IMR-90 (cell line): ENCODE measurements at regions not wholly inside any gene's neighbourhood (a gene's known extent, or its start where the extent isn't known, plus 50 kb on each side); places are given as distances from the start of the nearest gene placed in this dataset.

Source experiments
- ATAC-seq: fragments of 200-7000 bp; cut with Tn5 transposase; 2 replicates; pipeline ENCODE4 v1.9.1; 2020; ENCODE audit warnings: low read depth, mild to moderate bottlenecking, moderate library complexity
- BruUV-seq: library from RNA; stranded (reverse); fragments of 400-500 nt; replicated peaks from 2 replicates; lab custom pipeline; 2021; lab: Mats Ljungman, UMichigan
- CTCF ChIA-PET: fragments of 300-600 bp; formaldehyde crosslinking; extraction: SDS; loops from one replicate; lab custom pipeline; 2021; ENCODE audit warnings: antibody characterized with exemption; lab: Yijun Ruan, JAX
- POLR2A ChIA-PET: fragments of 300-600 bp; sonication (Branson Sonifier 250); formaldehyde crosslinking; loops from one replicate; lab custom pipeline; 2022; ENCODE audit warnings: antibody characterized with exemption; ENCODE audit not compliant: unreplicated experiment; lab: Charles Lee
- DNase-seq: peaks from one replicate; pipeline ENCODE4 v3.0.0; 2013
- H2AFZ ChIP-seq: replicated peaks from 2 replicates; pipeline ENCODE3; 2013; ENCODE audit warnings: low read length, mild to moderate bottlenecking; ENCODE audit not compliant: poor library complexity
- H2AK5ac ChIP-seq: 2 replicates; pipeline ENCODE4 v1.6.1; 2013; ENCODE audit warnings: low read depth, low read length, inconsistent platforms
- H2AK9ac ChIP-seq: replicated peaks from 2 replicates; pipeline ENCODE3; 2013; ENCODE audit warnings: mild to moderate bottlenecking, low read depth, low read length, moderate library complexity; ENCODE audit not compliant: poor library complexity
- H2BK120ac ChIP-seq: 2 replicates; pipeline ENCODE4 v1.6.1; 2013; ENCODE audit warnings: low read depth, low read length, inconsistent platforms
- H2BK15ac ChIP-seq: 3 replicates; pipeline ENCODE4 v1.6.1; 2013; ENCODE audit warnings: low read depth, low read length, inconsistent platforms
- H2BK20ac ChIP-seq: 2 replicates; pipeline ENCODE4 v1.6.1; 2013; ENCODE audit warnings: low read depth, mild to moderate bottlenecking, inconsistent platforms, low read length, moderate library complexity
- H2BK5ac ChIP-seq: 2 replicates; pipeline ENCODE4 v1.6.1; 2013; ENCODE audit warnings: mild to moderate bottlenecking, low read depth, low read length, inconsistent platforms; ENCODE audit not compliant: poor library complexity, severe bottlenecking
- H3K14ac ChIP-seq: replicated peaks from 2 replicates; pipeline ENCODE4 v1.6.1; 2013; ENCODE audit warnings: low read depth, low read length, inconsistent platforms
- H3K18ac ChIP-seq: 2 replicates; pipeline ENCODE4 v1.6.1; 2013; ENCODE audit warnings: low read depth, low read length, control low read depth
- H3K23ac ChIP-seq: 2 replicates; pipeline ENCODE4 v1.6.1; 2013; ENCODE audit warnings: low read depth, low read length, inconsistent platforms
- H3K27ac ChIP-seq: 2 replicates; pipeline ENCODE4 v1.5.1; 2013; ENCODE audit warnings: mild to moderate bottlenecking, control low read depth, low read length; ENCODE audit not compliant: insufficient read depth
- H3K27me3 ChIP-seq: 2 replicates; pipeline ENCODE4 v1.6.1; 2013; ENCODE audit warnings: low read length; ENCODE audit not compliant: control insufficient read depth, insufficient read depth
- H3K36me3 ChIP-seq: 2 replicates; pipeline ENCODE4 v1.6.1; 2013; ENCODE audit warnings: low read length, mixed read lengths; ENCODE audit not compliant: control insufficient read depth, insufficient read depth
- H3K4ac ChIP-seq: 2 replicates; pipeline ENCODE4 v1.6.1; 2013; ENCODE audit warnings: low read depth, low read length, inconsistent platforms
- H3K4me1 ChIP-seq: 2 replicates; pipeline ENCODE4 v1.6.1; 2013; ENCODE audit warnings: low read length, mixed read lengths; ENCODE audit not compliant: control insufficient read depth, insufficient read depth
- H3K4me2 ChIP-seq: 2 replicates; pipeline ENCODE4 v1.6.1; 2013; ENCODE audit warnings: low read depth, mild to moderate bottlenecking, control low read depth, low read length, moderate library complexity
- H3K4me3 ChIP-seq: 2 replicates; pipeline ENCODE4 v1.5.1; 2013; ENCODE audit warnings: low read depth, mild to moderate bottlenecking, control low read depth, low read length, moderate library complexity; ENCODE audit not compliant: insufficient read depth
- H3K56ac ChIP-seq: 2 replicates; pipeline ENCODE4 v1.6.1; 2013; ENCODE audit warnings: low read length, inconsistent platforms; ENCODE audit not compliant: insufficient read depth; ENCODE audit errors: extremely low read depth
- H3K79me1 ChIP-seq, 2 experiments: 2 replicates each; pipeline ENCODE4 v1.6.1; 2013; ENCODE audit warnings: low read length in 2 of 2, inconsistent platforms in 1 of 2, low read depth in 1 of 2
- H3K9ac ChIP-seq: 2 replicates; pipeline ENCODE4 v1.6.1; 2013; ENCODE audit warnings: low read depth, low read length, control low read depth
- H3K9me1 ChIP-seq: 2 replicates; pipeline ENCODE4 v1.6.1; 2013; ENCODE audit warnings: low read length, inconsistent platforms; ENCODE audit not compliant: insufficient read depth
- H3K9me3 ChIP-seq: 2 replicates; pipeline ENCODE4 v1.6.1; 2013; ENCODE audit warnings: low read length; ENCODE audit not compliant: control insufficient read depth, insufficient read depth
- H4K20me1 ChIP-seq: 2 replicates; pipeline ENCODE4 v1.6.1; 2013; ENCODE audit warnings: low read length, inconsistent platforms; ENCODE audit not compliant: insufficient read depth
- H4K5ac ChIP-seq: 2 replicates; pipeline ENCODE4 v1.6.1; 2013; ENCODE audit warnings: mild to moderate bottlenecking, low read depth, low read length, control low read depth
- H4K8ac ChIP-seq, 2 experiments: 2 replicates each; pipeline ENCODE4 v1.6.1; 2013; ENCODE audit warnings: low read depth in 2 of 2, low read length in 2 of 2, control low read depth in 1 of 2, inconsistent platforms in 1 of 2
- H4K91ac ChIP-seq: 2 replicates; pipeline ENCODE4 v1.6.1; 2013; ENCODE audit warnings: low read depth, low read length, inconsistent platforms; ENCODE audit not compliant: insufficient read depth
- CTCF ChIP-seq: conservative IDR thresholded peaks from 2 replicates; pipeline ENCODE4 v1.5.1; 2012; ENCODE audit warnings: mild to moderate bottlenecking, low read depth, low read length, improper control_type of control experiment
- MAZ ChIP-seq: IDR thresholded peaks from 2 replicates; pipeline ENCODE4 v1.6.1; 2012; ENCODE audit warnings: low read depth, mild to moderate bottlenecking, low read length, improper control_type of control experiment, moderate library complexity, borderline replicate concordance
- POLR2A ChIP-seq: IDR thresholded peaks from 2 replicates; pipeline ENCODE4 v1.6.1; 2012; ENCODE audit warnings: mild to moderate bottlenecking, low read depth, low read length
- RAD21 ChIP-seq: IDR thresholded peaks from 2 replicates; pipeline ENCODE4 v1.6.1; 2012; ENCODE audit warnings: low read length, improper control_type of control experiment
- RCOR1 ChIP-seq: IDR thresholded peaks from 2 replicates; pipeline ENCODE4 v1.6.1; 2012; ENCODE audit warnings: mild to moderate bottlenecking, low read length, improper control_type of control experiment; ENCODE audit not compliant: insufficient replicate concordance
- WGBS, 2 experiments: methylation state at CpG; one replicate each; pipeline versions ENCODE4 v1.1.5 to v1.1.7; 2013; ENCODE audit warnings: missing lambda C conversion rate in 2 of 2; ENCODE audit not compliant: insufficient read length in 1 of 2; ENCODE audit errors: extremely low coverage in 2 of 2; 5-methylcytosine and 5-hydroxymethylcytosine counted together
- dilution Hi-C: fragments of 300-500 bp; cut with HindIII; formaldehyde crosslinking; loops from one replicate; pipeline ENCODE4 v1.14.3; 2018; ENCODE audit warnings: low sequenced_read_pairs; ENCODE audit not compliant: unreplicated experiment
- in situ Hi-C: fragments of 300-500 bp; cut with MboI; formaldehyde crosslinking; loops from 3 replicates; pipeline ENCODE4 v1.14.3; 2019; ENCODE audit warnings: low sequenced_read_pairs, inconsistent platforms, mixed read lengths
- intact Hi-C: fragments of 100-400 bp; cut with micrococcal nuclease; formaldehyde crosslinking; loops from 2 replicates; pipeline ENCODE4 v1.10.0; 2022

- no TSS peak for BruUV-seq
- no peak overlapping the region for H2AFZ ChIP-seq
- H3K36me3 ChIP-seq: no peaks in the 10 kb centered on the region
- H3K27me3 ChIP-seq: peaks cover 69% of the 10 kb centered on the region
- no peak overlapping the region for H3K4ac ChIP-seq
- no peak overlapping the region for H3K4me3 ChIP-seq
- no peaks in the 10 kb centered on the region for H3K4me1 ChIP-seq
- in situ Hi-C loops (no loop called here), intact Hi-C loops (no loop called here), dilution Hi-C loops (no loop called here)
- no peaks in the 10 kb centered on the region for H3K9me1 ChIP-seq
- no peak overlapping the region for H3K23ac ChIP-seq
- no peak overlapping the region for H2BK120ac ChIP-seq
- H4K91ac ChIP-seq: no peak overlapping the region
- CTCF ChIA-PET: no interaction called here
- no peak overlapping the region for H3K14ac ChIP-seq
- H2AK5ac ChIP-seq: no peak overlapping the region
- no peak overlapping the region for H3K27ac ChIP-seq
- H2BK15ac ChIP-seq: no peak overlapping the region
- POLR2A ChIA-PET: no interaction called here
- no peak overlapping the region for H4K5ac ChIP-seq
- H3K18ac ChIP-seq: no peak overlapping the region
- ATAC-seq (no peak), DNase-seq (no peak)
- H3K9me3 ChIP-seq: no peaks in the 10 kb centered on the region; the same call in 1 of the 2 replicates
- H2BK20ac ChIP-seq: no peak overlapping the region
- no peak overlapping the region for H3K9ac ChIP-seq
- H2BK5ac ChIP-seq: no peak overlapping the region
- H3K4me2 ChIP-seq: no peak overlapping the region
- H2AK9ac ChIP-seq: no peak overlapping the region
- H4K8ac ChIP-seq: no peak overlapping the region
- whole genome bisulfite sequencing, 2 experiments: 56% methylated on average over 4 of the region's 8 CpGs; no CpG with 5 or more reads in 1 of the 2 experiments
- H3K79me1 ChIP-seq: no peaks in the 10 kb centered on the region
- H4K20me1 ChIP-seq: no peaks in the 10 kb centered on the region
- TF ChIP-seq MAZ: no peak
- no peak for TF ChIP-seq POLR2A
- TF ChIP-seq CTCF: no peak
- no peak for TF ChIP-seq RAD21
- TF ChIP-seq RCOR1: no peak
- H3K56ac ChIP-seq: no peak overlapping the region
Observed at GRCh38 chr2:120429586-120430500, 83.9 kb downstream of the INHBB start.
